Stimulated activated CD8-positive, alpha-beta memory T cell treated with anti-CD3 and anti-CD28 coated beads, Interleukin-2, amount 100 ng/mL, for 48 hours (primary cell): ENCODE measurements at regions not wholly inside any gene's neighbourhood (a gene's known extent, or its start where the extent isn't known, plus 50 kb on each side); places are given as distances from the start of the nearest gene placed in this dataset.
"Not testable (repeated sequence)": the region's sequence is repeated elsewhere in the genome, so short reads cannot be mapped to it uniquely, and the experiment has no call there.

ENCODE experiments used
- DNase-seq, 2 donors: peaks; one replicate each; pipeline ENCODE4 v3.0.0-alpha.2; 2020; ENCODE audit warnings: low read depth in 2 of 2

- DNase-seq = no peak
These were observed 502.3 kb downstream of the RBFOX1 start for GRCh38 chr16:7834771-7835431.

GRCh38 chr16:7820816-7821215 is 488.2 kb downstream of the RBFOX1 start:
- no peak for DNase-seq

GRCh38 chr16:7805686-7806396 is 473.2 kb downstream of the RBFOX1 start:
- no peak for DNase-seq

- no peak for DNase-seq
These were observed 472.1 kb downstream of the RBFOX1 start for GRCh38 chr16:7804635-7805195.

GRCh38 chr16:7792346-7792745 is 459.7 kb downstream of the RBFOX1 start:
- no peak for DNase-seq

GRCh38 chr16:7791028-7791590 is 458.5 kb downstream of the RBFOX1 start:
- no peak for DNase-seq

- DNase-seq = no peak
These were observed 442.4 kb downstream of the RBFOX1 start for GRCh38 chr16:7775072-7775488.

GRCh38 chr16:7772722-7773121 is 440.1 kb downstream of the RBFOX1 start:
- no peak for DNase-seq

GRCh38 chr16:7769091-7769490 is 436.4 kb downstream of the RBFOX1 start:
- not testable (repeated sequence) for DNase-seq

- DNase-seq = no peak
These were observed 432.5 kb downstream of the RBFOX1 start for GRCh38 chr16:7765079-7765550.

GRCh38 chr16:7763111-7763510 is 430.5 kb downstream of the RBFOX1 start:
- no peak for DNase-seq
